ENCODE measurements at regions not wholly inside any gene's neighbourhood (a gene's known extent, or its start where the extent isn't known, plus 50 kb on each side); places are given as distances from the start of the nearest gene placed in this dataset.

- DNase-seq = no peak
Measured at GRCh38 chr10:78375854-78376785, 342.5 kb downstream of the RPS24 start.

GRCh38 chr10:78377356-78377755 is 343.7 kb downstream of the RPS24 start:
- DNase-seq = no peak

GRCh38 chr10:78378192-78378591 is 344.5 kb downstream of the RPS24 start:
- DNase-seq = no peak

- no peak for DNase-seq
Measured at GRCh38 chr10:78381107-78381506, 347.4 kb downstream of the RPS24 start.

GRCh38 chr10:78382047-78382446 is 348.4 kb downstream of the RPS24 start:
- DNase-seq = no peak

GRCh38 chr10:78382772-78383171 is 349.1 kb downstream of the RPS24 start:
- no peak for DNase-seq

GRCh38 chr10:78383378-78384048 is 349.9 kb downstream of the RPS24 start:
- DNase-seq = no peak

- no peak for DNase-seq
Measured at GRCh38 chr10:78384049-78384431, 350.4 kb downstream of the RPS24 start.

GRCh38 chr10:78385599-78385998 is 351.9 kb downstream of the RPS24 start:
- no peak for DNase-seq

- DNase-seq = no peak
Measured at GRCh38 chr10:78386509-78386908, 352.8 kb downstream of the RPS24 start.

- DNase-seq = no peak
Measured at GRCh38 chr10:78388331-78389050, 354.8 kb downstream of the RPS24 start.

GRCh38 chr10:78389419-78389818 is 355.8 kb downstream of the RPS24 start:
- no peak for DNase-seq

GRCh38 chr10:78390051-78390450 is 356.4 kb downstream of the RPS24 start:
- no peak for DNase-seq

- no peak for DNase-seq
Measured at GRCh38 chr10:78390817-78391216, 357.2 kb downstream of the RPS24 start.

- no peak for DNase-seq
Measured at GRCh38 chr10:78391585-78391984, 357.9 kb downstream of the RPS24 start.

GRCh38 chr10:78392197-78392596 is 358.5 kb downstream of the RPS24 start:
- DNase-seq = no peak

GRCh38 chr10:78393094-78393493 is 359.4 kb downstream of the RPS24 start:
- DNase-seq = no peak

GRCh38 chr10:78394047-78394446 is 360.4 kb downstream of the RPS24 start:
- DNase-seq = no peak

- DNase-seq = no peak
Measured at GRCh38 chr10:78395162-78395561, 361.5 kb downstream of the RPS24 start.

- DNase-seq = no peak
Measured at GRCh38 chr10:78396754-78397153, 363.1 kb downstream of the RPS24 start.

GRCh38 chr10:78397786-78398185 is 364.1 kb downstream of the RPS24 start:
- DNase-seq = no peak

GRCh38 chr10:78398382-78398781 is 364.7 kb downstream of the RPS24 start:
- DNase-seq = no peak

- no peak for DNase-seq
Measured at GRCh38 chr10:78401624-78402367, 368.1 kb downstream of the RPS24 start.

Measured in stimulated activated CD8-positive, alpha-beta memory T cell treated with anti-CD3 and anti-CD28 coated beads, Interleukin-4, amount 100 ng/mL, for 48 hours (primary cell).